Retina (tissue), 1 donor: ENCODE measurements at regions not wholly inside any gene's neighbourhood (a gene's known extent, or its start where the extent isn't known, plus 50 kb on each side); places are given as distances from the start of the nearest gene placed in this dataset.
"Not testable (repeated sequence)": the region's sequence is repeated elsewhere in the genome, so short reads cannot be mapped to it uniquely, and the experiment has no call there.

Source experiments
- DNase-seq: peaks from one replicate; pipeline ENCODE4 v3.0.0-alpha.2; 2016

DNA sequence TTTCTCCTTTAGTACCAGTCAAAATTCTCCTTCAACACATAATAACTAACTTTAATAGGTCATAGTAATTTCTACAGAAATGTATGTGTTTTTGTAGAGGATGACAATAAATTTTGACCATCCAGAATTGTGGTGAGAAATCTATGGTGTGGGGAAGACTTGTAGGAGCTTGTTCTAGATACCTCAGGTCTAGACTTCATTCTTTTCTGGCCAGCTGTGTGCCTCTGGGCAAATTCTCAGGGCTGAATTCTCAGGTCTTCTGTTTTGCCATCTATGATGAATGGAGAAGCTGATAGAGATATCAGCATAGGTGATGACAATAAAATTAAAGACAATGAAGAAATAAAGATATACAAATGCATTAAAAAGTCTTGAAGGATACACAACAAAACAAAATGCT is 298.6 kb upstream of the MEF2C start:
- DNase-seq = no peak

DNA sequence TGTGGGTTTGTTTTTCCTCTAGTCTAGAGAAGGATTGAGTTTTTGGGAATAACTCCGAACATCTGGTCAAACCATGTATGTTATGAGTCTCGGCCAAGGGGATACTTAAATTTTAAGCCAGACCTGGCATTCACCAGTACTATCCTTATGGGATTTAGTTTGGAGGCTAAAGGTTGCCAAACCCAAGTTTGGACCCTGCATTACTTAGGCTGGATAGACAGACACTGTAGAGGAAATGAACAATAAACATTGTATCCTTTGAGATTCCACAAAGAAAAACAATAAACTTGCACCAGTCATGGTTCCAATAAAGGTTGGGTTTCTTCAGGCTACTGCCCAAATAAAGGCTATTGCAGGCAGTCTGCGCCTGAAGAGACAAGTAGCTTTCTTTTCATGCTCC is 296.7 kb upstream of the MEF2C start:
- no peak for DNase-seq

DNA sequence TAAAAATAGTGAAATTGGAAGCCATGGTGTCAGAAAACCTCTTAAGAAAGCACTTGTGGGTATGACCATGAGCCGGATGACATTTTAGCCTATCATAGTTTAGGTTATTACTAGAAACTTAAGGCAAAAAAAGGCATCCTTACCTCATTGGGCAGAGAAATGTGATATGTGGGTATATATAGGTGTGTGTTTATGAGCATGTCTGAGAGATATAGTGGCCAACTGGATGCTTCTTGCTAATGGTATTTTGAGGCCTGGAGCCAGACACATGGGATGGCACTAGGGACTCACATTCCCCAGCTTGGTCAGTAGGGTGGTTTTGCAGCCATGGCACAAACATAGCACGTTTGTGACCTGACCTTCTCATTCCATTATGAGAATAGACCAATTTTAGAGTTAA is 295.6 kb upstream of the MEF2C start:
- no peak for DNase-seq

DNA sequence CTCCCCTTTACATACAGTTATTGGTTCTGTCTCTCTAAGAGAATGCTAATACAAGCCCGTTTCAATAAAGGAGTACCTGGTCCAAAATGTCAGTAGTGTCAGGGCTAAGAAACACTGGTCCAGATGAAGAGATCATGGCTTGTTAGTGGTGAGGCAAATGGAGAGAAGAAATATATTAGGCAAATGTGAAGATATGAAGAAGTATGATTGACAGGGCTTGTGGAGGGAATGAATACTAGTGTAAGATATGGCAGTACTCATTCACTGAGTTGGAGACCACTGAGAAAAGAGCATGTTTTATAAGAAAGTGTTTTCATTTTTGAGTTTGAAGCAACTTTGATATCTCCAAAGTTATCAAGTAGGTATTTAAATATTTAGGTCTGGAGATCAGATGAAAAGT is 290.5 kb upstream of the MEF2C start:
- DNase-seq = no peak

DNA sequence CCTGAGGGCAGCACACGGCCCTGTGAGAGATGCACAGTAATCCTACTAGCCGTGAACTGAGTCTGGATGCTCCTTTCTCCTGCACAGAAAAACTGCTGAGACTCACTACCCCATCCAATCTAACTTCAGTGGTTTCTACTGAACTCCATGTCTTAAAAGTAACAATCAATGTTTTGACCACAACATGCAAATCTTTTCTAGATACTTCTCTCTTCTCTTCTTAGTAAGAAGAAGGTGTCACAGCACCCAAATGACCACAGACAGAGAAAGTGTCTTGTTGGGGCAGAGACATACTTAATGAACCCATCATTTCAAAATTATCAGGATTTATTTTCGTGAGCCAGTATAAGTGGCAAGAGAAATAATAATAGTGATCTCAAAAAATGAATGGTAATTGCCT is 285.8 kb upstream of the MEF2C start:
- DNase-seq = no peak

DNA sequence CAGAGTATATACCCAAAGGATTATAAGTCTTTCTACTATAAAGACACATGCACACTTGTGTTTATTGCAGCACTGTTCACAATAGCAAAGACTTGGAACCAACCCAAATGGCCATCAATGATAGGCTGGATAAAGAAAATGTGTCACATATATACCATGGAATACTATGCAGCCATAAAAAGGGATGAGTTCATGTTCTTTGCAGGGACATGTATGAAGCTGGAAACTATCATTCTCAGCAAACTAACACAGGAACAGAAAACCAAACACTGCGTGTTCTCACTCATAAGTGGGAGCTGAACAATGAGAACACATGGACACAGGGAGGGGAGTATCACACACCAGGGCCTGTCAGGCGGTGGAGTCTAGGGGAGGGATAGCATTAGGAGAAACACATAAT is 281.7 kb upstream of the MEF2C start:
- DNase-seq = not testable (repeated sequence)

DNA sequence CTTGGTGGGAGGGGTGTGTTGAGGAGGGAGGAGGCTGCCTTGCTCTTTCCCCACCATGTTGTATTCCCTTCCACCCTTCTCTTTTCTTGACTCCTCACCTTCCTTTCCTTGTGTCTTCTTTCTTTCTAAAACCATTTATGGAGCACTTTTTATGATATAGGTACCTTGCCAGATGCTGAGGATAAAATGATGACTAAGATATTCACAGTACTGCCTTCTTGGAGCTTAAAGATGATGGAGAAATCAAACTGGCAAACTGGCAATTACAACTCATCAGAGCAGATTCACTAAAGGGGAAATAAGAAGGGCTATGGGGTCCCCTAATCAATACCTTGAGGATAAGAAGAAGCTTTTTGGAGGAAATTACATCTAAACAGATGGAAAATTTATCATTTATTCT is 273.2 kb upstream of the MEF2C start:
- no peak for DNase-seq

DNA sequence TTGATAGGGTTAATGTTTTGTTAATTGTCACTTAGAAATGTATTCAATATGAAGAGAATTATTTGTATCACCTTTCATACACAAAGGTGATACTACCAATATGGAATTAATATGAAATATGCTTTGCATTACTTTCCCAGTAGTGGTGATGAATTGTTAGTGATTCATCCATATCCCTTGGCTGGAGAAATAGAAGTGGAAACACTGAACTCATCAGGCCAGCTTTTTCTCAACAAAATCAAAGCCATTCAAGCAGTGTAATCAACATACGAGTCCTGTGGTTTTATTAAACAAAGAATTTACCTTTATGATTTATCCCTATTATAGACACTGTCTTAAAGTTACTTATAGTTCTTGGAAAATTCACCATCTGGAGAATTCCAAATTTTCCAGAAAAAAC is 264.0 kb upstream of the MEF2C start:
- DNase-seq = no peak

DNA sequence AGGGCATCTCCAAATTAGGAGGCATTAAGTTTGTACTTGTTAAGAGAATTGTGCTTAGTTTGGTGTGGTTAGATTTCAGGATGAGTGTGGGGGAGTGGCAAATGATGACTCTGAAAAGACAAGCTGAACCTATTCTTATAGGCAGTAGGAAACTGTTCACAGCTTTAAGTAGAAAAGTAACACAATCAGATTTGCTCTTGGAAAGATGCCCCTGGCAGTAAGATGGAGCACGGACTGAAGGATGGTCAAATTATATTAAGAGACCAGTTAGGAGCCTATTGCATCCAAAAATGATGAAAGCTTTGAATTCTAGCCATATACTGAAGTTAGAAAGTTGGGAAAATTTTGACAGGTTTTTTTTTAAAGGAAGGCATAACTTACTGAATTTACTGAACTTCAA is 254.2 kb upstream of the MEF2C start:
- no peak for DNase-seq

DNA sequence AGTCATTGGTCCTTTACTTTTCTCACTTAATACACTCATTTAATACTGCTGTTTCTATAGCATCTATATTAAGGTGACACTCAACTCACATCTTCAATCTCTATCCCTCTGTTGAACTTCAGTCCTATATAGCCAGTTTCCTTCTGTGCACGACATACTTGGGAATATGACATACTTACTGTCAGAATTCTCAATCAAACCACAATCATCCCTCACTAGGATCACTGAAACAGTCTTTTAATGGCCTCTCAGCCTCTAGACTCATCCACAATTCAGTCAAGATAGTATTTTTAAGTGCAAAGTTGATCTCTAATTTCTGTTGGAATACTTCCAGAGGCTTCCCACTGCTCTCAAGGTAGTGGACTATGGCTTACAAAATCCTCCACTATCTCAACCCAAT is 251.0 kb upstream of the MEF2C start:
- no peak for DNase-seq

DNA sequence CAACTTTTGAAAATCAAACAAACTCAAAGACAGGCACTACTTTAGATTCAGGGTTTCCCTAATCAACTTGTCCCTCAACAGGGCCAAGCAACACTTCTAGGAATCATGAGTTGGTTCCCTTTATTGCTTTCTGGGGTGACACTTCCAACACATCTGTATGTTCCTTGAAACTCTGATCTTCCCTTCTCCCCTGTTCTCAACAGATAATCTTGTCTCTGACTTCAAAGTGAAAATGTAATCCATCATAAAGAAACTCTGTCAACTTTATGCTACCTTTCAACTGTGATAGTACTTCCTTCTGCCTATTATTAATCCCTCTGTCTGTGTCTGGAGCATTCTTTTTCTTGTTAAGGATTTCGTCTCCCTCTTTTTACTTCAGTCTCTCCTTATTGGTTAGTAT is 250.1 kb upstream of the MEF2C start:
- no peak for DNase-seq

DNA sequence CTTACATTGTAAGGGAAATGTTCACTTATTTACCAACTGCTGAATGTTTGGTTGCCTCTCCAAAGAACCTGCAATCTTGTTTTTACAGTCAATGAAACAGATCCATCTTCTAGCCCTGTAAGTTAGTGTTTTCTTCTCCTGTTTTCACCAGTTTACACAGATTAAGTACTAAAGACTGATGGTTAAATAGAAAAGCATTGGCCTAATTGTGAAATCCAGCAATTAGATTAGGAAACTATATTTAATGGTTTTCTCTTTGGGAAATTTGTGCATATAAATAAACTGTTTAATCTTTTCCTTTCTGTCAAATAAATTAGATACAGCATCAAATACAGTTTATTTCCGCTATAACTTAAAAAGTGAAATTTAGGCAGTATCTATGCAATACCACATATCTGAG is 247.9 kb upstream of the MEF2C start:
- DNase-seq = no peak

DNA sequence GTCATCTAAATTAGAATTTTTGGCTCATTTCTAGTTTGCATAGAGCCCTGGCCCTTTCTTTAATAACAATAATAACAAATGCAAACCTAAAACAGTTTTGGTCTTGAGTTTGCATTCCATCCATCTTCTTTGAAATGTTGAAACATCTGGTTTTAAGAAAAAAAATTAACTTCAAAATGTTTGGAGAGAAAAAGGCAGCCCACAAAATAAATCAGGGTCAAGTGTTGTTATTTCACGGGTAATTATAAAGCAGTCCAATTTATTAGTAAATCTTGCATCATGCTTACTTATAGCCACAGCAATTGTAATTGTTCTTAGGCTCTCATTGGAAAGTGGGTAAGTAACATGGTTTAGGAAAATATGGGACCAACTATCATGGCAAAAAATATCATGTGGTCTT is 247.0 kb upstream of the MEF2C start:
- no peak for DNase-seq

DNA sequence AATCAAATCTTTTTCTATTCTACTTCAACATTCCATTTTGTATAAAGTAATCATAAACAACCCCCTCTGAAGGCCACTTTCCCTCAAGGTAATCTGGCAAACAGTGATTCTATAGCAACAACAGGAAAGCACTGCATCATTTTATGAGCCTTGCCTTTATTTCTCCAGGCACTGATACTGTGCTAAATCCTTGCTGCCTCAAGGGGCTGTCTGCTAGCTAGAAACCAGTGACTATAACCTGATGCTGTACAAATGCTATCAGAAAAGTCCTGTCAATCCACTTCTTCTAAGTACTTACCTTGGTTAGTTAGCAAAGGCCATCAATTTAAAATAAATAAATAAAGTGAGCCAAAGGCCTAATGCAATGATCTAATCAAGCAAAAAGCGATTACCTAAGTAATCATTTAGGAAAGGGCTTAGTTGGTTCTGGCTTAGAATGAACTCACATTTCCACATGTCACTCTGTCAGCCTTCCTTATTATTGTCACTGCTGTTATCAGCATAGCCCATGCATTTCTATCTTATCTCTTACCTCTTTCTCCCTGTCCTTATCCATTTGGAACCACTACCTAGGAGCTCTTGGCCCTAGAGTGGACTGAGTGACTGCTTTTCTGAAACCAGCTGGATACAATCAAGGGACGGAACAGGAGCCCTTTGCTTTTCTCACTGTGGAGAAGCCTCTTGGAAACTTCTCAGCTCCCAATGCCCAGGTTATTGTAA is 246.1 kb upstream of the MEF2C start:
- DNase-seq = no peak

DNA sequence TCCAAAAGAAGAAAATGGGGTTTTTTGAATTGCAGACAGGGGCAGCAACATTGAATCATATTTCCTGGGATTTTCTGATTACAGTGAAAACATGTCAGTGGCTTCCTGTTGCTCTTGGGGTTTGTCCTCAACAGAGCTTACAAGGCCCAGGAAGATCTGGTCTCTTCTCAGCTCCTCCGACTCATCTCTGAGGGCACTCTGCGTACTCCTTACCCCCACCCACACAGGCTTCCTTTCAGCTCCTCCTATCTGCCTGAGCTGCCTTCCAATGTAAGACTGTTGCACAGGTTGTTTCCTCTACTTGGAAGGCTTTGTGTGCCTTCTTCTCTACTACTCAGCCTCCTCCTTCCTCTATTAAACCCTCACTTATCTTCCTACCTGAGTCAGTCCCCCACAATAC is 245.1 kb upstream of the MEF2C start:
- no peak for DNase-seq

DNA sequence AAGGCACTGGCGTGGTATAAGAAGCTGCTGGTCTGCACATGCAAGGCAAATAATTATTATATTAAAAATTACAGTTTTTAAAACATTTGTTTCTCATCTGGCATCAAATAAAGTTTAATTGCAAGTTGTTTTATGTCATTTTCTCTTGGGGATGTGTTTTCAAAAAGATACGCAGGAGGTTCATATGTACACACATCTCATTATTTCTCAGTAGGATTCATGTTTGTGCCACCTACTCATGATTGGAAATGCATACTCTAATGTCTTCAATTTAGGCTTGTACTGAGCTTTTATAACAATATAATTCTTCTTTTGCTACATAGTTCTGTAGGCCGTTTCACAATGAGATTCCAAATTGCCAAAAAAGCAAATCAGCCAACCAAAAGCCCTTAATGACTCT is 244.2 kb upstream of the MEF2C start:
- no peak for DNase-seq

DNA sequence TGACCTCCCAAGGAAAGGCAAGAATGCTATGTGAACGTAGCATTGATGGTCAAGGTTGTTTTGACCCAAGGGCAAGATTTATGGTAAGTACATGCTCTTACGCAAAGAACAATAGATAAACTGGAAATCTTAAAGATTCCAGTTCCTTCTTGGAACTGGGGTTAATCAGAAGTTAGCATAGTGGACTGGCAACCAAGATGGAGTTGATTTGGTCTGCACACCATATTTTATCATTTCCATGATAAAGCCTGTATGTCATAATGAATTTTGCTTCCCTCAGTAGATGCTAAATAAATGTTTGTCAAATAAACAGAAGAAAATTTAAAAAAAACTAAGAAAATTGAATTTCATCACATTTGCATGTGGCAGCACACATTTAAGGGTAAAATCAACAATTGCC is 242.4 kb upstream of the MEF2C start:
- no peak for DNase-seq

DNA sequence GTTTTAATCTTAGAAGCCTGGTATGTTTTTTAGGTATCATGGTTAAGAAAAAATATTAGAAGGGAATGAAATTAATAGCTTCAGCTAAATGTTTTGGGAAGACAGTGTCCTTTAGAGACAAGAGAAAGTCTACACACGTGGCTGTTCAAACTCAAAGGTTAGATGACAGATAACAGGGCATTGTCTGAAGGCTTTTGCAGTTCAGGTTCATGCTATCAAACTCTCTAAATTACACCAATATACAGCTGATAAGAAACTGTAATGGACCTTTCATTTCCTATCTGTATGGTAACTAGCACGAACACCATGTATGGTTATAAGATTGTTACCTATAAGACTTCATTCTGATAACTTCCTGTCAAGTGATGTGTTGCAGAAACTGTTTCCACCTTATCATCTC is 240.6 kb upstream of the MEF2C start:
- no peak for DNase-seq

DNA sequence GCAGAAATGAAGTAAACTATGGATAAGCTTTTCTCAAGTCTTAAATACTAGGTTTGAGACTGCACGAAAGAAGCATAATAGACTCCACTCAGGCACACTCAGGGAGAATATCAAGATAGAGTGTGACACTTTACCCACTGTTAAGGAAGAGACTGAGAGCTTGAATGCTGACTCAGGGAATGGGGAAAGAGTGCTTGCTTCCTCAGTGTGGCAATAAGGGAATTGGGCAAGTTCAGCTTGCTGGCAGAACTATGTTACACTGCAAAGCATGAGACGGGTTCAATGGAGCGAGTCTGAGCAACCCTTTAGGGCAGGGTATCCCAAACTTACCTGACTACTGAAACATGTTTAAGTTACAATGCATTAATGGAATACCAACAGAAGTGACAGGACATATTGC is 237.7 kb upstream of the MEF2C start:
- DNase-seq = no peak

DNA sequence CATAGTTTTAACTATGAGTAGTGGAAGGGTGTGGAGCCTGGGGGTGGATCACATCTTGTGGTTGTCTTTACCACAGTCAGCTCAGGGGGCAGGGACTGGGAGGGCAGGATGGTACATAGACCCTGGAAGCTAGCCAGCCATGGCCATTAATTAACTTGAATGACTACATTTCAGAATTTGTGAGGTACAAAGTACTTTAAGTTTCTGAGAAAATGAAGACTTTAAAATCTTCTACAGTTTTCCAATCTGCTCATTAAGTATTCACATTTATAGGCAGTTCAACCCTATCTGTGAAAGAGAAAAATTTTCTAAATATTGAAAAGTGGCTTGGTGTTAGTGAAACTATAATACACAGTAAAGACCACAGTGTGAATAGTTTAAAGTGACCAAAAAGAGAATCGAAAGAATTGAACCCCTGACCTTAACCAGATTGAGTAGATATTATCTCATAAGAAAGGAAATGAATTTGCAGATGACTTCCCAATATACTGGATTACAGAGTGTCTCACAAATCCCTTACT is 234.2 kb upstream of the MEF2C start:
- no peak for DNase-seq

DNA sequence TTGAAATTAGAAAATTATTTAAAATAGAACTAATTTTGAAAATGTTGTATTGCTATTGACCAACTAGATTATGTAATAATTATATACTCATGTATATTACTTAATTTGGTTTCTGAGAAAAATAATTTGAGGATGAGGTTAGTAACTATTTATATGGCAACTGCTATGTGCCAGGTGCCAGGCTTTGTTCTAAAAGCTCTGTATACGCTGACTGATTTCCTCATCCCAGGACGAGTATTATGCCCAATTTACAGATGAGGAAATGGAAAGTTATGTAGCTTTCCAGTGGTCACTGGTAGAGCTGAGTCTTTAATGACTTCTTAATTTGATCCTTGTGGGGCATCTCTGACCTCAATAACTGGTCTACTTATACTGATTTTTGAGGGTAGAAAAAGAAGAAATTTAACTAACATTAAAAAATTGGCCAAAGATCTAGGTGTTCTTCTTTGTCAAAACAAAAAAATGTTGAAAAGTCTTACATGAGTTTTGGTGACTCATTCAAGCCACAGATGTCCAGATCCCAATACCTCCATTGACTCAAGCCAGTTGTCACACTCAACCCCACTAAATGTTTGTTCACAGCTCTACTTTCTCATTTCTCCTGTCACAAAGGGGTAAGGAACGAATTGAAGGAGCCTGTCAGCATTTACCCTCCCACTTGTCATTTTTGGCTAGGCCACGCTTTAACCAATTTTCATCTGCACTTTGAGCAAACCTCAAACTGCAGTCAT is 228.1 kb upstream of the MEF2C start:
- no peak for DNase-seq

DNA sequence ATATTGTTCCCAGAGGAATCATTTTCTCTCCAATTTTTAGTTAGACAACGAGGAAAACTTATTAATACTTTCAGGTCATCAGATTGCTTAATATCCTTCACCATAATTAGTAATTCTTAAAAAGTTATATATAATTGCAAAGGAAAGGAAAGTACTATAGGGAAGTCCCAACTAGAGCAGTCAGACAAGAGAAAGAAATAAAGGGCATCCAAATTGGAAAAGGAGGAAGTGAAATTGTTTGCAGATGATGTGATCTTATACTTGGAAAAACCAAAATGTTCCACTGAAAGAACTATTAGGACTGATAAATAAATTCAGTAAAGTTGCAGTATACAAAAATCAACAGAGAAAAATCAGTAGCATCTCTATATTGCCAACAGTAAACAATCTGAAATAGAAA is 223.5 kb upstream of the MEF2C start:
- no peak for DNase-seq

DNA sequence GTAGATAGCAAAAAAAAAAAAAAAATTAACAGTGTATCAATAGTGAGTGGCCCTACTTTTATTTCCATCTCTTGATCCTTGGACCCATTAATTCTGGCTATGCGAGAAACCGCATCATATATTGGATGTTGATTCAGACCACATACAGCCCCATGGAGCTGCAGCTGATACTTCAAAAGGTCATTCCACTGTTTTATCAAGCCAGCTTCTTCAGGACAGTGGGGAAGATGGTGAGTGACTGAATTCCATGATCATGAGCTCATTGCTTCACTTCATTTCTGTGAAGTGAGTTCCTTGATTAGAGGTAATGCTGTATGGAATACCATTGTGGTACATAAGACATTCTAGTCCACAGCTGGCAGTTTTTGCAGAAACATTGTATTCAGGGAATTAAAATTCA is 222.9 kb upstream of the MEF2C start:
- no peak for DNase-seq

DNA sequence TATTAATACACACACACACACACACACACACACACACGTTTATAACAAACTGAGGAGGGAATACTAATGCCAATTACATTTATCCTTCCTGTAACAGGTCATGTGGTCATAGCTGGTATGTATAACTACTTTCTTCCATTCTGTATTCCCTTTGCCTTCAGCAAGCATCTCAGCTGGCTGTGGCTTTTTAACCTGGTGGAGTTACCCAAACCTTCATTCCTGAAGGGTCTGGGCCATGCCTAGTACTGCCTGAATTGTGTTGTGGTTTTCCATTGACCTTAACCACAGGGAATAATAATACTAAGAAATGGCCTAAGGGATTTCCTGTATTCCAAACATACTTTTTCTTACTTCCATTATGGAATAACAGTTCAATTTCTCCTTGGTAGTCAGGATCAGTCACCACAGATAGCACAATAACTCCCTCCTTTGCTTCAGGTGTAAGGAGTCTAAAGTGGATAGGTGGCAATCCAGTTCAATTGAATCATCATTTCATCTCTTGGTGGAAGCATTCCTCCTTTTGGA is 222.2 kb upstream of the MEF2C start:
- no peak for DNase-seq
